Esophagus muscularis mucosa (tissue), 4 donors: ENCODE measurements at regions not wholly inside any gene's neighbourhood (a gene's known extent, or its start where the extent isn't known, plus 50 kb on each side); places are given as distances from the start of the nearest gene placed in this dataset.

Experiments
- DNase-seq: peaks from one replicate; pipeline ENCODE4 v3.0.0-alpha.2; 2017; ENCODE audit errors: extremely low spot score
- H3K27ac ChIP-seq, 4 donors: fragments of 200-600 bp; sonication (generic); replicated peaks in 1 of 4; 1 replicate in 3 of 4; 2 replicates in 1 of 4; pipeline ENCODE4 v1.5.1; 2016 to 2019; ENCODE audit warnings: mild to moderate bottlenecking in 1 of 4
- H3K27me3 ChIP-seq, 4 donors: fragments of 200-600 bp; sonication (generic); one replicate each; pipeline versions ENCODE4 v1.5.1 to v1.6.0; 2016 to 2019
- H3K36me3 ChIP-seq, 4 donors: fragments of 200-600 bp; sonication (generic); one replicate each; pipeline ENCODE4 v1.5.1; 2016 to 2019
- H3K4me1 ChIP-seq, 4 donors: fragments of 200-600 bp; sonication (generic); one replicate each; pipeline ENCODE4 v1.5.1; 2016 to 2019
- H3K4me3 ChIP-seq, 4 donors: fragments of 200-600 bp; sonication (generic); 1 replicate in 2 of 4; 2 replicates in 2 of 4; pipeline ENCODE4 v1.5.1; 2016 to 2019; ENCODE audit warnings: mild to moderate bottlenecking in 4 of 4, moderate library complexity in 1 of 4
- H3K9me3 ChIP-seq, 4 donors: fragments of 200-600 bp; sonication (generic); 1 replicate in 3 of 4; 2 replicates in 1 of 4; pipeline ENCODE4 v1.5.1; 2016 to 2019
- EP300 ChIP-seq: sonication (generic); formaldehyde crosslinking; IDR thresholded peaks from one replicate; pipeline ENCODE4 v1.6.1; 2017; ENCODE audit warnings: antibody characterized with exemption
- POLR2A ChIP-seq: fragments of 450-650 bp; IDR thresholded peaks from one replicate; pipeline ENCODE4 v1.6.1; 2017; ENCODE audit warnings: antibody characterized with exemption, moderate library complexity, mild to moderate bottlenecking, low read depth
- POLR2AphosphoS5 ChIP-seq, 2 donors: sonication (generic); formaldehyde crosslinking; IDR thresholded peaks; one replicate each; pipeline ENCODE4 v1.6.1; 2017; ENCODE audit warnings: antibody characterized with exemption in 2 of 2
- WGBS: methylation state at CpG from one replicate; pipeline ENCODE4 v1.1.5; 2018; 5-methylcytosine and 5-hydroxymethylcytosine counted together
- intact Hi-C: fragments of 100-400 bp; cut with DNase I; formaldehyde crosslinking; loops from one replicate; pipeline ENCODE4 v1.15.1; 2023
- TF ChIP-seq, protein P1 (sequence below), 3 experiments: fragments of 200-600 bp in 2 of 3; fragments of 450-650 bp in 1 of 3; sonication (generic) in 2 of 3; IDR thresholded peaks; one replicate each; pipeline ENCODE4 v1.5.1; 2017 to 2019; ENCODE audit warnings: antibody characterized with exemption in 3 of 3, mild to moderate bottlenecking in 2 of 3, moderate library complexity in 1 of 3

GRCh38 chrX:39384996-39385395 is 583.7 kb downstream of the MID1IP1 start:
- Histone ChIP-seq H3K27me3 (peaks cover 0 to 5% (median 0%) of the 10 kb centered on the region in 4 donors), H3K4me3 (no peak overlapping the region), H3K9me3 (no peaks in the 10 kb centered on the region), H3K4me1 (no peaks in the 10 kb centered on the region), H3K27ac (no peak overlapping the region), H3K36me3 (no peaks in the 10 kb centered on the region)
- no peak for TF ChIP-seq EP300
- no peak for TF ChIP-seq POLR2A
- TF ChIP-seq, protein P1, sequence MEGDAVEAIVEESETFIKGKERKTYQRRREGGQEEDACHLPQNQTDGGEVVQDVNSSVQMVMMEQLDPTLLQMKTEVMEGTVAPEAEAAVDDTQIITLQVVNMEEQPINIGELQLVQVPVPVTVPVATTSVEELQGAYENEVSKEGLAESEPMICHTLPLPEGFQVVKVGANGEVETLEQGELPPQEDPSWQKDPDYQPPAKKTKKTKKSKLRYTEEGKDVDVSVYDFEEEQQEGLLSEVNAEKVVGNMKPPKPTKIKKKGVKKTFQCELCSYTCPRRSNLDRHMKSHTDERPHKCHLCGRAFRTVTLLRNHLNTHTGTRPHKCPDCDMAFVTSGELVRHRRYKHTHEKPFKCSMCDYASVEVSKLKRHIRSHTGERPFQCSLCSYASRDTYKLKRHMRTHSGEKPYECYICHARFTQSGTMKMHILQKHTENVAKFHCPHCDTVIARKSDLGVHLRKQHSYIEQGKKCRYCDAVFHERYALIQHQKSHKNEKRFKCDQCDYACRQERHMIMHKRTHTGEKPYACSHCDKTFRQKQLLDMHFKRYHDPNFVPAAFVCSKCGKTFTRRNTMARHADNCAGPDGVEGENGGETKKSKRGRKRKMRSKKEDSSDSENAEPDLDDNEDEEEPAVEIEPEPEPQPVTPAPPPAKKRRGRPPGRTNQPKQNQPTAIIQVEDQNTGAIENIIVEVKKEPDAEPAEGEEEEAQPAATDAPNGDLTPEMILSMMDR (IDR thresholded peaks at IDR 0.05): no peak
- TF ChIP-seq POLR2AphosphoS5 (IDR thresholded peaks at IDR 0.05): no peak
- WGBS: 66% methylated on average over 6 of the region's 6 CpGs
- intact Hi-C loops: no loop called here
- no peak for DNase-seq

DNA sequence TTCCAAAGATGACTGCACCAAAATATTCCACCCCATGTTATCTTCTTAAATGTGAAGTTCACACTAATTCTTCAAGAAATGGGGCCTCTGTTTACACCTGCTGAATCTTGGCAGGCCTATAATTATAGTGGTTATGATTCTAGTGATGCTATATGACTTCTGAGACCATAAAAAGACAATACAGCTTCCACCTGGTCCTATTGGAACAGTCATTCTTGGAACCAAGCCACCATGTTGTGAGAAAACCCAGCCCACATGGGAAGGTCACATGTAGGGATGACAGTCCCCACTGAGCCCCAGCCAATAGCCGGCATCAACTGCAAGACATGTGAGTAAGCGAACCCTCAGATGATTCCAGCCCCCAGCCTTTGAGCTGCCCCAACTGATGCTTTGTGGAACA is 587.5 kb downstream of the MID1IP1 start:
- Histone ChIP-seq H3K27ac (no peak overlapping the region), H3K36me3 (no peaks in the 10 kb centered on the region), H3K27me3 (peaks cover 0 to 5% (median 0%) of the 10 kb centered on the region in 4 donors), H3K4me1 (no peaks in the 10 kb centered on the region), H3K9me3 (no peaks in the 10 kb centered on the region), H3K4me3 (no peak overlapping the region)
- TF ChIP-seq, protein P1 (IDR thresholded peaks at IDR 0.05): no peak
- TF ChIP-seq POLR2AphosphoS5 (IDR thresholded peaks at IDR 0.05): no peak
- TF ChIP-seq EP300: no peak
- TF ChIP-seq POLR2A: no peak
- DNase-seq: no peak
- 100% methylated on average over 1 of the region's 2 CpGs for WGBS
- intact Hi-C loops: no loop called here

DNA sequence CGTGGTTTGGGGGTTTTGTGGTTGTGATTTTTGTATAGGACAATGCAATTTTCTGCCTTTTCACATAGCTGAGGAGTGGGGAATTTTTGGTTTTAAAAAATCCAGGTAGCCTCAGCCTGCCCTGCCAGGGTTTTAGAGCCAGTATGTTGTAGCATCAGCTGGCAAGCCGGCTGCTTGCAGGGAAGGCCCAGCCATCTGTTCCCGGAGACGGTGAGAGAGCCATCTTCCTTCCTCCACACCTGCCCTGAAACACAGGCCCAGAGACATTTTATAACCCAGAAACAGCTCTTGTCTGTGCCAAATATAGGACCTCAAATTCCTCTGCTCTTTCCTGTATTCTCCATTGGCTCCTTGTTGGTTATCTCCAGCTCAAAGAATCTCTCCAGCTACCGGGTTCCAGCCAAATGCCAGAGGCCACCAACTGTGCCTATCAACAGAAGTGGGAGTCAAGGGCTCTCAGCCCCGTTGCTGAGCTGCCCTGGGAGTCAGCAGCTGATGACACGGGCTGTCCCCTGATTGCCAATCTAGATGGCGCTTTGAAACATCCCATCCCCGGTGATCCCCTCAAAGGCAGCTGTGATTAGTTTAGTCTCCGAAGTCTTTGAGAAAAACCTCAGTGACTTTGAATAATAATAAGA is 595.2 kb downstream of the MID1IP1 start:
- WGBS: 74% methylated on average over 10 of the region's 10 CpGs
- H3K4me1 ChIP-seq: peaks cover 0 to 14% (median 10%) of the 10 kb centered on the region in 4 donors
- H3K9me3 ChIP-seq: no peaks in the 10 kb centered on the region
- DNase-seq: no peak
- H3K27me3 ChIP-seq: no peaks in the 10 kb centered on the region
- no peak overlapping the region for H3K4me3 ChIP-seq
- H3K36me3 ChIP-seq: no peaks in the 10 kb centered on the region
- TF ChIP-seq POLR2AphosphoS5 (IDR thresholded peaks at IDR 0.05): no peak
- TF ChIP-seq, protein P1 (IDR thresholded peaks at IDR 0.05): no peak
- no peak for TF ChIP-seq EP300
- TF ChIP-seq POLR2A: no peak
- intact Hi-C loops: no loop called here
- H3K27ac ChIP-seq: no peak overlapping the region

- H3K36me3 ChIP-seq: no peaks in the 10 kb centered on the region
- TF ChIP-seq EP300 (no peak), POLR2AphosphoS5 (IDR thresholded peaks at IDR 0.05) (no peak), POLR2A (no peak)
- TF ChIP-seq, protein P1 (IDR thresholded peaks at IDR 0.05): no peak
- intact Hi-C loops: no loop called here
- no peak for DNase-seq
- no peak overlapping the region for H3K4me3 ChIP-seq
- H3K9me3 ChIP-seq: no peaks in the 10 kb centered on the region
- H3K27ac ChIP-seq: no peak overlapping the region
- peaks cover 0 to 14% (median 10%) of the 10 kb centered on the region in 4 donors for H3K4me1 ChIP-seq
- no peaks in the 10 kb centered on the region for H3K27me3 ChIP-seq
- WGBS: 67% methylated on average over 14 of the region's 14 CpGs
Measured at GRCh38 chrX:39397561-39398199, 596.4 kb downstream of the MID1IP1 start.
